ENCODE measurements at regions not wholly inside any gene's neighbourhood (a gene's known extent, or its start where the extent isn't known, plus 50 kb on each side); places are given as distances from the start of the nearest gene placed in this dataset.
A peak's percentile ranks its signal among the peaks of the same experiment; 100 is the strongest.
"Not testable (repeated sequence)": the region's sequence is repeated elsewhere in the genome, so short reads cannot be mapped to it uniquely, and the experiment has no call there.

GRCh38 chr17:20917610-20918306, 125.1 kb downstream of the USP22 start:
- not testable (repeated sequence) for DNase-seq

GRCh38 chr17:20920095-20920814, 122.6 kb downstream of the USP22 start:
- DNase-seq: no peak

- no peak for DNase-seq
Measured at GRCh38 chr17:20920815-20921199, 122.0 kb downstream of the USP22 start.

- DNase-seq: no peak
Measured at GRCh38 chr17:20922128-20922670, 120.6 kb downstream of the USP22 start.

- no peak for DNase-seq
Measured at GRCh38 chr17:20924306-20924705, 118.5 kb downstream of the USP22 start.

- DNase-seq: no peak
Measured at GRCh38 chr17:20925091-20925490, 117.7 kb downstream of the USP22 start.

GRCh38 chr17:20925954-20926353, 116.9 kb downstream of the USP22 start:
- DNase-seq: no peak

- DNase-seq: no peak
Measured at GRCh38 chr17:20926532-20926931, 116.3 kb downstream of the USP22 start.

GRCh38 chr17:20927308-20927977, 115.4 kb downstream of the USP22 start:
- DNase-seq: no peak

GRCh38 chr17:20929334-20929733, 113.5 kb downstream of the USP22 start:
- no peak for DNase-seq

- no peak for DNase-seq
Measured at GRCh38 chr17:20930081-20930760, 112.6 kb downstream of the USP22 start.

GRCh38 chr17:20933040-20933439, 109.8 kb downstream of the USP22 start:
- not testable (repeated sequence) for DNase-seq

- no peak for DNase-seq
Measured at GRCh38 chr17:20934288-20934687, 108.5 kb downstream of the USP22 start.

GRCh38 chr17:20935740-20936139, 107.1 kb downstream of the USP22 start:
- no peak for DNase-seq

GRCh38 chr17:20938244-20938643, 104.6 kb downstream of the USP22 start:
- DNase-seq: no peak

GRCh38 chr17:20938988-20939615, 103.7 kb downstream of the USP22 start:
- DNase-seq: no peak

GRCh38 chr17:20941872-20942271, 100.9 kb downstream of the USP22 start:
- DNase-seq: no peak

GRCh38 chr17:20944014-20944865, 98.6 kb downstream of the USP22 start:
- DNase-seq: peak; percentile 83

GRCh38 chr17:20947708-20948107, 95.1 kb downstream of the USP22 start:
- DNase-seq: not testable (repeated sequence)

- peak; percentile 43 for DNase-seq
Measured at GRCh38 chr17:20948984-20949777, 93.6 kb downstream of the USP22 start.
